KG1 (cell line): ENCODE measurements at regions not wholly inside any gene's neighbourhood (a gene's known extent, or its start where the extent isn't known, plus 50 kb on each side); places are given as distances from the start of the nearest gene placed in this dataset.
"Not testable (repeated sequence)": the region's sequence is repeated elsewhere in the genome, so short reads cannot be mapped to it uniquely, and the experiment has no call there.

Experiments
- DNase-seq: peaks from one replicate; lab custom pipeline; 2025; lab: John Stamatoyannopoulos, UW

DNA sequence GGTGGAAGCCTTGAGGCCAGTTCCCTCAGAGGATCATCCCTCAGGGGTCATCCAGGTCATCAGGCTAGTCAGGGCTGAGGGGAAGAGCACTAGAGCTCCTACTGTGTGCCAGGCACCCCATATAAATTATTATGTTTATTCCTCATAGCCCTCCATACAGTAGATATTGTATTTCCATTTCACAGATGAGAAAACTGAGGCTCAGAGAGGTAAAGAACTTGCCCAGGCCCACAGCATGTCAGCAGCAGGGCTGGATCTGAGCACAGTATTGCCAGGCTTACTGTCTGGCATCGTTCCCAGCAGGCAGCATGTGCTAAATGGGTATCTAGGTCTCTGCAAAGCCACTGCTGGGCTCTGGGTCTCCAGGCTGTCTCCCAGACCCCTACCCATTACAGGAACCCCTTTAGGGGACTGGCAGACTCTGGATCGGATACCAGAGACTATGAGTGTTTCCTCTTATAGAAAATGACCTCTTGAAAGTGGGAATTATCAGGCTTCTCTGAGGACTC lies 153.3 kb downstream of the PTPRU start:
- DNase-seq, result no peak

DNA sequence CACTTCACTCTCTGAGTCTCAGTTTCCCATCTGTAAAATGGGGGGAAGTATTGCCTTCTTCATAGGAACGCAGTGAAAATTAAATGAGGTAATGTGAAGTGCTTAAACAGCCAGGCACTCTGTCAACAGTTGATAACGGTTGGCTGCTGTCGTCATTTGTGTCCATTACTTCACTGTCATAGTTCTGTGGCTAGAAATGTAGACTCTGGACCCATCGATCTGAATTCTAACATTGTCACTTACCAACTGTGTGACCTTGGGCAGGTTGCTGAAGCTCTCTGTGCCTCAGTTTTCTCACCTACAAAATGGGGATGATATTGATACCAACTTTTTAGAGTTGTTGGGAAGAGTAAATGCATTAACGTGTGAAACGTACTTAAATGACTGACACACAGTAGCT lies 152.6 kb downstream of the PTPRU start:
- DNase-seq, result no peak

DNA sequence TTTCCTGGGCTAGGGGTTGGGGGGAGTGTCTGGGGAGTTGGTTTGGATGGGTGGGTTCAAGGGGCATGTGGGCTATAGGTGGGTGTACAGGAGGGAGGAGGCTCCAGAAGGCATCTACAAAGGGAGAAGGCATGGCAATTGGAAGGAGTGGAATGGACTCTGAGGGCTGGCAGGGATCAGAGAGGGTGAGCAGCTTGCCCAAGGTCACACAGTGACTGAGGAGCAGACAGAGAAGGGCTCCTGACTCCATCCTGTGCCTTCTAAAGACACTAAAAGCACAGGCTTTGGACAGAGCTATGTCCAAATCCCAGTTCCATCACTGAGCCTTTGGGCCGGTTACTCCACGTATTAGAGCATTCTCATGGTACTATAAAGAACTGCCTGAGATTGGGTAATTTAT lies 151.8 kb downstream of the PTPRU start:
- no peak for DNase-seq

DNA sequence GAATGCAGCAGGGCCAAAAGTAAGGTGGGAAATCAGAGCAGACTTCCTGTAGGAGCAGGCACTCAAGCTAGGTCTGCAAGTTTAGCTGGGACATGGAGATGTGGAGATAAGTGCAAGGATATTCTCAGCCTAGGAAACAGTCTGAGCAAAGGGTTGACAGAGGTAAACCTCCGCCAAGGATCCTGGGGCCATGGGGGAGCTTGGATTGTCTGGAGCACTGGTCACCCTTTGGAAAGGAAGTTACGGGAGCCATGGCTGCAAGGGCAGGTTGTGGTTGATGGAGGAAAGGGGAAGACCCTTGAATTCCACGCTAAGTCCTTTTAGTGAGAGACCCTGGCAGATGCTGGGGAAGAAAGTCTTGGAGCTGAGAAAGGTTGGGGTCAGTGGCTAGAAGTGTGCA lies 150.9 kb downstream of the PTPRU start:
- no peak for DNase-seq

DNA sequence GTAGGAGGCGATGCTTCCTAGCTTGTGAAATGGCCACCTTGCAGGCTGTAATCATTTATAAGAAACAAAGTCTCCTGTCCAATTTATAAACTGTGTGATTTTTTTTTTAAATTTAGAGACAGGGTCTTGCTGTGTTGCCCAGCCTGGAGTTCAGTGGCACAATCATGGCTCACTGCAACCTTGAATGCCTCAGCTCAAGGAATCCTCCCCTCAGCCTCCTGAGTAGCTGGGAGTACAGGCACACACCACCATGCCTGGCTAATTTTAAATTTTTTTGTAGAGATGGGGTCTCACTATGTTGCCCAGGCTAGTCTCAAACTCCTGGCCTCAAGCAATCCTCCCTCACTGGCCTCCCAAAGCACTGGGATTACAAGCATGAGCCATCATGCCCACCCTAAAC lies 150.1 kb downstream of the PTPRU start:
- DNase-seq, result not testable (repeated sequence)

DNA sequence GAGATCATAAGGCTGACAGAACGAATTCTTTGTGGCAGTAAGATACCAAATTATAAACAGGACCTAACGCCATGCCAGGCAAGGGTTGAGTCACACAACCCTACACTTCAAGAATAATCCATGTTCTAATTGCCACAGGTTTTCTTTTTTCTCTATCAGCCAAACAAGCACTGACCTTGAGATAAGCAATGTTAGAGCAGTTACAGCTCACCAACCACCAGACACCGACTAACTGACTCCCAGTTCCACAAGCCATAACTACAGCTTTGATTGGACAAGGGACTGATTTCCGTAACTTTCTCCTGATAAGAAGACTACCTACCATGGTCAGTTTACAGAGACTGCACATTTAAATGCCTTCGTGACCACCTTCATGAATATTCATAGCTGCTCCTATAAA lies 149.6 kb downstream of the PTPRU start:
- no peak for DNase-seq

DNA sequence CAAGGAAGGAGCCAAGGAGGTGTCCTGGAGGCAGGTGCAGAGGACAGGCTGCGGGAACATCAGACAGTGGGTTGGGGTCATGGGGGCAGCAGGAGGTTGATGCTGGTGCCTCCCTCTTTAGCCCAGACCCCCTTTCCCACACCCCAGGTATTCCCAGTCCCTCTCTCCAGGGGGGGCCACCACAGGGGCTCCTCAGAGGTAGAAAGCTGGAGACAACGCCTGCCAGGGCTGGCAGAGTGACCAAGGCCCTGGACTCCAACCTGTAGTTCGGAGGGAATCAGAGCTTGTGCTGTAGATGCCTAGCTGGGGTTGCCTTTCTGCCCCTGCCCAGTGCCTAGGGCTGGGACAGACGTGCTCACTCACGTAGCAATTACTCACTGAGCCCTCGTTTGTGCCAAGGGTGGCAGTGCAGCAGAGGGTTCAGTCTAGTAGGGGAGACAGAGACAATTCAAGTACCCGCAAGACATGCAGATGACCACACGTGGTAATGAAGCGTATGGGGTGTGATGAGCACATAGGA lies 148.2 kb downstream of the PTPRU start:
- DNase-seq, result no peak

DNA sequence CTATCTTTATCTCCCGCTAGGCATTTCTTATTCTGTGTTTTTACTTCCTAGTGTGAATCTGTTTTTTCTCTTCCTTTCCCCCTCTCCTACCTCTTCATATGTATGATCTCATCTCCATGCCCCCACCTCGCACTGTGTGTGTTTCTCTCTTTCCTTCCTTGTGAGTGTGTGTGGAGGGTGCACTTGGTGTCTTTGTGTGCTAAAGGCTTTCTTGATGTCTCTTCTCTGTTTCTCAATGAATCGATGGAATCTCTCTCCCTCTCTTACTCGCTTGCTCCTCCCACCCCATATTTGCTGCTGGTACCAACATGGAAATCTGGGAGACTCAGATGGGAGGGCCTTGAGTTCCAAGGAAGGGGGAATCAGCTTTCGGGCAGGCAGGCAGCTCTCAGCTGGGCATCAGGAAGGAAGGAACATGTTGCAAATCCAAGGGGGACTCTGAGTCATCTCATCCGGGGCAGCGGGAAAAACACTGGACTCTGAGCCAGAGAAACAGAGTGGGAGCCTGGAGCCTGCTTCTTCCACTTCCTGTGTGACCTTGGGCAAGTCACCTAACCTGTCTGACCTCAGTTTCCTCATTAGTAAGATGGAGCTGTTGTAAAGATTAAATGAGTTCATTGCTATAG lies 147.5 kb downstream of the PTPRU start:
- DNase-seq, result no peak

DNA sequence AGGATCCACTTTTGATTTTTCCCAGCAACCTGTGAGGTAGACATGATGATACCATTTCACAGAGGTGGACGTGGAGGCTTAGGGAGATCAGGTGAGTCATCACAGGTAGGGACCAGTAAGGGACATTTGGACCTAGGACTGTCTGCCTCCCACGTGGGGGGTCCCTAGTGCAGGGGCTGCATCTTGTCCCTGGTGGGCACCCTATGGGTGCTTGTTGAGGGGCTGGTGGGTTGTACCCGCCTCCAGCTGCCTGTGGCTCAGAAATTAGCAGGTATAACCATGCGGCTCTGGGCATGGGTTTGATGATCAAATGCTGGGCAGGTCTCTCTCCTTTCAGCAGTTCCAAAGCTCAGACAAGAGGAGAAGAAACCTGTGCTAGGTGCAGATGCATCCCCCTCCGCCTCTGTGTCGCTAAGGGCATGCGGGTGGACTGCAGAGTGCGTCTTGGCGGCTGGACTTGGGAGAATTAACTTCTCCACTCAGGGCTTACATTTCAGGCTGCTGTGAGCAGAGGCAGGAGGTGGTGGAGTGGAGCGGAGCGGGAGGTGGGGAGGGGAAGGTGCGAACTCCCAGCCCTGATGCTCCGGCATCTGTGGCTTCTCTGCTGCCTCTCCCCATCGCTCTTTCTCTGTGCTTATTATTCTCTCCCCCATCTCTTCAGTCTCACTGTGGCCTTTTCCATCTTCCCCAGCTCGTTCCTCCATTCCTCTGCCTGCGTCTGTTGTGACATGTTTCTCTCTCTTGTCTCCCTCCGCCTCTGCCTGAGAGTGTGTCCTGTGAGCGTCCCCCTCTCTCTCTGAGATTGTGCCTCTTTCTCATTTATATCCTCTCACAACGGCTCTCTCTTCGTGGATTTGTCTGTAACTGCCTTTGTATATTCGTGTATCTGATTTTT lies 146.8 kb downstream of the PTPRU start:
- no peak for DNase-seq

DNA sequence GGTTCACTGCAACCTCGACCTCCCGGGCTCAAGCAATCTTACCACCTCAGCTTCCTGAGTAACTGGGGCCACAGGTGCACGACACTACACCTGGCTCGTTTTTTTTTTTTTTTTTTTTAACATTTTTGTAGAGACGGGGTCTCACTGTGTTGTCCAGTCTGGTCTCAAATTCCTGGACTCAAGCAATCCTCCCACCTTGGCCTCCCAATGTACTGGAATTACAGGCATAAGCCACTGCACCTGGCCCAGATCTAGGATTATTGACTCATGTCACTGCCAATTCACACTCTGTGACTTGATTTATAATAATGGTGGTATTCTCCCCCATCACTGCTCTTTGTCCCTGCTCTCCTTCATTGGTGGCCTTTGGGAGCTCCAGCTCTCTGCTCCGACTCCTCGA lies 145.1 kb downstream of the PTPRU start:
- no peak for DNase-seq

DNA sequence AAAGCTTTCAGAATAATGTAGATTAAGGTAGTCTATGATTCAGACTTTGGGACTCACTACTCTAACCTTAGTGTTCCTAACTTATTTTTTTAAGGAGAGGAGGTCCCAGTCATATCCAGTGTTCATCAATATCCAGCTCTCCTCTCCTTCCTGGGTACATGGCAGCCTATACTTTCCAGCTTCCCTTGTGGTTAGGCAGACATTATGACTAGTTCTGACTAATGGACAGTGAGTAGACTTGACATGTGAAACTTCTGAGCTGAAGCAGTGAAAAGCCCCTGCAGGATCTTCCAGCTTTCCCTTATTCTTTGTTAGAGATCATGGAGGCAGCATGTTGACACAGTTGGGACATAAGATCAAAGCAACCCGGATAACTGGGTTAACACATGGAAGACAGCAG lies 144.2 kb downstream of the PTPRU start:
- no peak for DNase-seq

DNA sequence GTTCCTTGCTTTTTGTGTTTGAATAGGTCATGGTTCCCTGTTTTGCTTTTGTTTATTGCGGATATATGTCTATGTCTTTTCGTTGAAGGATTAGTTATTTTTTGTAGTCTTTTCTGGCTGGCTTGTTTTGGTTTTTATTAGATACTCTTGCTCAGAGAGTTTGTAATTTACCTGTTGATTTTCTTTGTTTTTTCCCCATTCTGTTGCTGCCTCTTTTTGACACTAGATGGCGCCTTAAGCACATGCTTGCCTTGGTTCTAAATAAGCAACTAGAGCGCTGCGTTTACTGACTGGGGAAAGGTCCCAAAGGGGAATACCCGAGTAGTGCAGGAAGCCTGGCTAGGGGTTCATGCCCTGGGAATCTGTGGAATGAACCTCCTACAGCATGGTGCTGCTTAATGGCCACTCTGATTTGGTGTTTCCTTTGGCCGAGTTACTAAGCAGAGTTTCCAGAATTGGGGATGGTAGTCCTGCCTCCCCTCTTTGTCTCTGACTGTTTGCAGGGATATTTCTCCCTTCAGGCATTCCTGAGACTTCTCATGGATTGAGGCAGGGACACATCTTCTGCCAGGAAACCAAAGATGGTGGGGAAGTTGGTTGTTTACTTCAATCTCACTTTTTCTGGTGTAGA lies 143.2 kb downstream of the PTPRU start:
- peak; percentile 24 for DNase-seq
